Esophagus muscularis mucosa (tissue), 4 donors: ENCODE measurements at regions not wholly inside any gene's neighbourhood (a gene's known extent, or its start where the extent isn't known, plus 50 kb on each side); places are given as distances from the start of the nearest gene placed in this dataset.

Experiments
- DNase-seq: peaks from one replicate; pipeline ENCODE4 v3.0.0-alpha.2; 2017; ENCODE audit errors: extremely low spot score
- H3K27ac ChIP-seq, 4 donors: fragments of 200-600 bp; sonication (generic); replicated peaks in 1 of 4; 1 replicate in 3 of 4; 2 replicates in 1 of 4; pipeline ENCODE4 v1.5.1; 2016 to 2019; ENCODE audit warnings: mild to moderate bottlenecking in 1 of 4
- H3K27me3 ChIP-seq, 4 donors: fragments of 200-600 bp; sonication (generic); one replicate each; pipeline versions ENCODE4 v1.5.1 to v1.6.0; 2016 to 2019
- H3K36me3 ChIP-seq, 4 donors: fragments of 200-600 bp; sonication (generic); one replicate each; pipeline ENCODE4 v1.5.1; 2016 to 2019
- H3K4me1 ChIP-seq, 4 donors: fragments of 200-600 bp; sonication (generic); one replicate each; pipeline ENCODE4 v1.5.1; 2016 to 2019
- H3K4me3 ChIP-seq, 4 donors: fragments of 200-600 bp; sonication (generic); 1 replicate in 2 of 4; 2 replicates in 2 of 4; pipeline ENCODE4 v1.5.1; 2016 to 2019; ENCODE audit warnings: mild to moderate bottlenecking in 4 of 4, moderate library complexity in 1 of 4
- H3K9me3 ChIP-seq, 4 donors: fragments of 200-600 bp; sonication (generic); 1 replicate in 3 of 4; 2 replicates in 1 of 4; pipeline ENCODE4 v1.5.1; 2016 to 2019
- CTCF ChIP-seq, 3 experiments: fragments of 200-600 bp in 2 of 3; fragments of 450-650 bp in 1 of 3; sonication (generic) in 2 of 3; IDR thresholded peaks; one replicate each; pipeline ENCODE4 v1.5.1; 2017 to 2019; ENCODE audit warnings: antibody characterized with exemption in 3 of 3, mild to moderate bottlenecking in 2 of 3, moderate library complexity in 1 of 3
- EP300 ChIP-seq: sonication (generic); formaldehyde crosslinking; IDR thresholded peaks from one replicate; pipeline ENCODE4 v1.6.1; 2017; ENCODE audit warnings: antibody characterized with exemption
- POLR2A ChIP-seq: fragments of 450-650 bp; IDR thresholded peaks from one replicate; pipeline ENCODE4 v1.6.1; 2017; ENCODE audit warnings: antibody characterized with exemption, moderate library complexity, mild to moderate bottlenecking, low read depth
- POLR2AphosphoS5 ChIP-seq, 2 donors: sonication (generic); formaldehyde crosslinking; IDR thresholded peaks; one replicate each; pipeline ENCODE4 v1.6.1; 2017; ENCODE audit warnings: antibody characterized with exemption in 2 of 2
- WGBS: methylation state at CpG from one replicate; pipeline ENCODE4 v1.1.5; 2018; 5-methylcytosine and 5-hydroxymethylcytosine counted together
- intact Hi-C: fragments of 100-400 bp; cut with DNase I; formaldehyde crosslinking; loops from one replicate; pipeline ENCODE4 v1.15.1; 2023

GRCh38 chr2:12404497-12404896, 312.2 kb upstream of the TRIB2 start:
- Histone ChIP-seq H3K36me3 (no peaks in the 10 kb centered on the region), H3K4me3 (no peak overlapping the region), H3K27me3 (no peaks in the 10 kb centered on the region), H3K9me3 (no peaks in the 10 kb centered on the region), H3K27ac (no peak overlapping the region), H3K4me1 (no peaks in the 10 kb centered on the region)
- no peak for TF ChIP-seq POLR2AphosphoS5 (IDR thresholded peaks at IDR 0.05)
- TF ChIP-seq CTCF (IDR thresholded peaks at IDR 0.05), result no peak
- TF ChIP-seq POLR2A, result no peak
- TF ChIP-seq EP300, result no peak
- DNase-seq, result no peak
- intact Hi-C loops, result no loop called here

- TF ChIP-seq POLR2AphosphoS5 (IDR thresholded peaks at IDR 0.05) (no peak), POLR2A (no peak), EP300 (no peak), CTCF (IDR thresholded peaks at IDR 0.05) (no peak)
- Histone ChIP-seq H3K9me3 (peaks cover 0 to 4% (median 0%) of the 10 kb centered on the region in 4 donors), H3K27me3 (no peaks in the 10 kb centered on the region), H3K27ac (no peak overlapping the region), H3K4me3 (no peak overlapping the region), H3K4me1 (no peaks in the 10 kb centered on the region), H3K36me3 (no peaks in the 10 kb centered on the region)
- no peak for DNase-seq
- intact Hi-C loops, result no loop called here
- 80% methylated on average over 5 of the region's 5 CpGs for WGBS
These were observed 309.6 kb upstream of the TRIB2 start for GRCh38 chr2:12407160-12407559.

GRCh38 chr2:12412898-12413305, 303.8 kb upstream of the TRIB2 start:
- Histone ChIP-seq H3K27me3 (no peaks in the 10 kb centered on the region), H3K36me3 (no peaks in the 10 kb centered on the region), H3K4me1 (peaks cover 0 to 6% (median 0%) of the 10 kb centered on the region in 4 donors), H3K27ac (no peak overlapping the region), H3K9me3 (peaks cover 0 to 4% (median 0%) of the 10 kb centered on the region in 4 donors), H3K4me3 (no peak overlapping the region)
- TF ChIP-seq POLR2A (no peak), CTCF (IDR thresholded peaks at IDR 0.05) (no peak), EP300 (no peak), POLR2AphosphoS5 (IDR thresholded peaks at IDR 0.05) (no peak)
- 78% methylated on average over 3 of the region's 3 CpGs for WGBS
- DNase-seq, result no peak
- intact Hi-C loops, result loop anchor here (10.0 kb wide), 1 partner anchor 522 kb away; no protein-coding TSS in a partner anchor

GRCh38 chr2:12415536-12415935, 301.2 kb upstream of the TRIB2 start:
- H3K27me3 ChIP-seq, result no peaks in the 10 kb centered on the region
- H3K4me1 ChIP-seq, result peaks cover 0 to 6% (median 0%) of the 10 kb centered on the region in 4 donors
- no peak overlapping the region for H3K4me3 ChIP-seq
- no peak for TF ChIP-seq CTCF (IDR thresholded peaks at IDR 0.05)
- TF ChIP-seq POLR2A, result no peak
- no peak for TF ChIP-seq EP300
- no peak for TF ChIP-seq POLR2AphosphoS5 (IDR thresholded peaks at IDR 0.05)
- WGBS, result 93% methylated on average over 3 of the region's 3 CpGs
- H3K36me3 ChIP-seq, result no peaks in the 10 kb centered on the region
- no peak overlapping the region for H3K27ac ChIP-seq
- intact Hi-C loops, result loop anchor here (5.0 to 10.0 kb wide), 2 partner anchors 302 to 519 kb away; partner anchors contain the start of gene TRIB2
- peaks cover 0 to 4% (median 0%) of the 10 kb centered on the region in 4 donors for H3K9me3 ChIP-seq
- no peak for DNase-seq

- H3K27me3 ChIP-seq, result no peaks in the 10 kb centered on the region
- H3K4me1 ChIP-seq, result peaks cover 0 to 12% (median 0%) of the 10 kb centered on the region in 4 donors
- peaks cover 0 to under 1% (median 0%) of the 10 kb centered on the region in 4 donors for H3K9me3 ChIP-seq
- no peak overlapping the region for H3K27ac ChIP-seq
- no peaks in the 10 kb centered on the region for H3K36me3 ChIP-seq
- DNase-seq, result no peak
- no peak for TF ChIP-seq POLR2A
- peak in 2 of 3 experiments; percentile 35 to 54 for TF ChIP-seq CTCF (IDR thresholded peaks at IDR 0.05)
- WGBS, result 72% methylated on average over 6 of the region's 6 CpGs
- intact Hi-C loops, result loop anchor here (5.0 to 10.0 kb wide), 2 partner anchors 301 to 518 kb away; partner anchors contain the start of gene TRIB2
- no peak overlapping the region for H3K4me3 ChIP-seq
These were observed 300.1 kb upstream of the TRIB2 start for GRCh38 chr2:12416600-12416999.
